HEK293 (cell line): ENCODE measurements at regions not wholly inside any gene's neighbourhood (a gene's known extent, or its start where the extent isn't known, plus 50 kb on each side); places are given as distances from the start of the nearest gene placed in this dataset.

ENCODE experiments used
- CTCF ChIA-PET: fragments of 350-600 bp; formaldehyde crosslinking; extraction: SDS; loops from one replicate; lab custom pipeline; 2021; ENCODE audit warnings: antibody characterized with exemption; lab: Yijun Ruan, JAX
- POLR2A ChIA-PET: fragments of 300-600 bp; formaldehyde crosslinking; extraction: SDS; loops from one replicate; lab custom pipeline; 2020; ENCODE audit warnings: antibody characterized with exemption, inconsistent platforms; lab: Yijun Ruan, JAX
- H3K27ac ChIP-seq: fragments of 200-500 bp; sonication (Bioruptor generic); 2 replicates; pipeline ENCODE4 v1.5.1; 2014; ENCODE audit warnings: low read depth, low read length, control low read depth, inconsistent platforms; ENCODE audit errors: extremely low read depth
- H3K36me3 ChIP-seq, 2 experiments: fragments of 200-500 bp in 1 of 2; sonication (Bioruptor generic) in 1 of 2; 1 replicate in 1 of 2; 2 replicates in 1 of 2; pipeline ENCODE4 v1.5.1; 2014 to 2017; ENCODE audit warnings: inconsistent platforms in 2 of 2, low read length in 2 of 2; ENCODE audit not compliant: control insufficient read depth in 2 of 2, insufficient read depth in 1 of 2
- H3K4me1 ChIP-seq: fragments of 200-500 bp; sonication (Bioruptor generic); 2 replicates; pipeline ENCODE4 v1.5.1; 2014; ENCODE audit warnings: mild to moderate bottlenecking, low read length, inconsistent platforms; ENCODE audit not compliant: control insufficient read depth, insufficient read depth
- H3K4me3 ChIP-seq: 2 replicates; pipeline ENCODE4 v1.5.1; 2011; ENCODE audit warnings: low read depth, mild to moderate bottlenecking, control low read depth, low read length, moderate library complexity
- H3K9me3 ChIP-seq: fragments of 200-500 bp; sonication (Bioruptor generic); 2 replicates; pipeline ENCODE4 v1.5.1; 2014; ENCODE audit warnings: low read depth, low read length, inconsistent platforms; ENCODE audit not compliant: control insufficient read depth, insufficient read depth
- AEBP2 ChIP-seq: fragments of 450-650 bp; formaldehyde crosslinking; IDR thresholded peaks from 2 replicates; pipeline ENCODE4 v1.5.1; 2016; ENCODE audit warnings: missing biosample characterization, missing genetic modification characterization, borderline replicate concordance
- GLIS2 ChIP-seq: fragments of 450-650 bp; formaldehyde crosslinking; IDR thresholded peaks from 2 replicates; pipeline ENCODE4 v1.5.1; 2016; ENCODE audit warnings: missing biosample characterization, missing genetic modification characterization
- KLF10 ChIP-seq: fragments of 450-650 bp; IDR thresholded peaks from 2 replicates; pipeline ENCODE4 v1.5.1; 2018; ENCODE audit warnings: missing biosample characterization, mild to moderate bottlenecking, missing genetic modification characterization
- KLF17 ChIP-seq: fragments of 450-650 bp; formaldehyde crosslinking; IDR thresholded peaks from 2 replicates; pipeline ENCODE4 v1.5.1; 2016; ENCODE audit warnings: missing biosample characterization, missing genetic modification characterization
- PRDM6 ChIP-seq: fragments of 450-650 bp; formaldehyde crosslinking; IDR thresholded peaks from 2 replicates; pipeline ENCODE4 v1.5.1; 2017; ENCODE audit warnings: missing biosample characterization, missing genetic modification characterization
- SCRT1 ChIP-seq: fragments of 450-650 bp; formaldehyde crosslinking; IDR thresholded peaks from 2 replicates; pipeline ENCODE4 v1.5.1; 2016; ENCODE audit warnings: missing biosample characterization, missing genetic modification characterization, borderline replicate concordance
- SP3 ChIP-seq: fragments of 450-650 bp; formaldehyde crosslinking; IDR thresholded peaks from 2 replicates; pipeline ENCODE4 v1.5.1; 2016; ENCODE audit warnings: missing biosample characterization, missing genetic modification characterization
- SP7 ChIP-seq: fragments of 450-650 bp; formaldehyde crosslinking; IDR thresholded peaks from 2 replicates; pipeline ENCODE4 v1.5.1; 2016; ENCODE audit warnings: missing biosample characterization, missing genetic modification characterization
- ZBTB11 ChIP-seq: fragments of 450-650 bp; formaldehyde crosslinking; conservative IDR thresholded peaks from 2 replicates; pipeline ENCODE4 v1.5.1; 2016; ENCODE audit warnings: low read depth, missing biosample characterization, missing genetic modification characterization
- ZBTB26 ChIP-seq: fragments of 450-650 bp; formaldehyde crosslinking; optimal IDR thresholded peaks from 2 replicates; pipeline ENCODE3; 2016; ENCODE audit warnings: missing biosample characterization, mild to moderate bottlenecking, missing genetic modification characterization
- ZEB2 ChIP-seq: fragments of 450-650 bp; formaldehyde crosslinking; IDR thresholded peaks from 2 replicates; pipeline ENCODE4 v1.5.1; 2016; ENCODE audit warnings: missing biosample characterization, missing genetic modification characterization
- ZNF324 ChIP-seq: fragments of 450-650 bp; formaldehyde crosslinking; IDR thresholded peaks from 2 replicates; pipeline ENCODE4 v1.5.1; 2016; ENCODE audit warnings: missing biosample characterization, missing genetic modification characterization
- ZNF335 ChIP-seq: fragments of 450-650 bp; formaldehyde crosslinking; conservative IDR thresholded peaks from 2 replicates; pipeline ENCODE4 v1.5.1; 2016; ENCODE audit warnings: missing biosample characterization, missing genetic modification characterization
- ZNF398 ChIP-seq: fragments of 450-650 bp; formaldehyde crosslinking; IDR thresholded peaks from 2 replicates; pipeline ENCODE4 v1.5.1; 2017; ENCODE audit warnings: missing biosample characterization, missing genetic modification characterization
- ZNF423 ChIP-seq: fragments of 450-650 bp; formaldehyde crosslinking; IDR thresholded peaks from 2 replicates; pipeline ENCODE4 v1.5.1; 2016; ENCODE audit warnings: missing biosample characterization, missing genetic modification characterization
- ZNF48 ChIP-seq: fragments of 450-650 bp; formaldehyde crosslinking; IDR thresholded peaks from 2 replicates; pipeline ENCODE4 v1.5.1; 2016; ENCODE audit warnings: missing biosample characterization, missing genetic modification characterization
- ZNF558 ChIP-seq: fragments of 450-650 bp; formaldehyde crosslinking; IDR thresholded peaks from 2 replicates; pipeline ENCODE4 v1.5.1; 2016; ENCODE audit warnings: missing biosample characterization, missing genetic modification characterization
- ZNF623 ChIP-seq: fragments of 450-650 bp; formaldehyde crosslinking; IDR thresholded peaks from 2 replicates; pipeline ENCODE4 v1.5.1; 2016; ENCODE audit warnings: missing biosample characterization, missing genetic modification characterization
- ZNF76 ChIP-seq: fragments of 450-650 bp; formaldehyde crosslinking; IDR thresholded peaks from 2 replicates; pipeline ENCODE4; 2016; ENCODE audit warnings: low read depth, missing biosample characterization, missing genetic modification characterization, borderline replicate concordance
- ZNF791 ChIP-seq: fragments of 450-650 bp; formaldehyde crosslinking; IDR thresholded peaks from 2 replicates; pipeline ENCODE4 v1.5.1; 2016; ENCODE audit warnings: missing biosample characterization, missing genetic modification characterization

- TF ChIP-seq AEBP2: no peak
- TF ChIP-seq ZNF335 (tag by site-specific recombination): no peak; the same call in 1 of the 2 replicates
- peak; percentile 30; the same call in 1 of the 2 replicates for TF ChIP-seq ZNF423
Observed at GRCh38 chr16:85461022-85461813, 151.9 kb upstream of the GSE1 start (continued).

- CTCF ChIA-PET: interaction anchor here (0.6 to 3.0 kb wide), 9 partner anchors 10 to 165 kb away, joined by 3 to 11 read pairs (median 5); no protein-coding TSS in a partner anchor
- Histone ChIP-seq H3K9me3 (no peaks in the 10 kb centered on the region), H3K36me3 (no peaks in the 10 kb centered on the region), H3K4me1 (peaks cover 11% of the 10 kb centered on the region), H3K4me3 (peak overlapping the region; percentile 7; the same call in 1 of the 2 replicates), H3K27ac (peak overlapping the region; percentile 61)
- POLR2A ChIA-PET: interaction anchor here (0.6 to 2.6 kb wide), 5 partner anchors 10 to 151 kb away, joined by 4 to 8 read pairs (median 6); partner anchors contain the start of gene GSE1
- TF ChIP-seq ZBTB11 (tag by site-specific recombination): no peak
- TF ChIP-seq ZNF398: peak; percentile 73
- TF ChIP-seq KLF17 (tag by site-specific recombination): peak; percentile 90
- TF ChIP-seq PRDM6 (tag by site-specific recombination): no peak
- peak; percentile 50; the same call in 1 of the 2 replicates for TF ChIP-seq ZNF423
- peak; percentile 28 for TF ChIP-seq ZBTB26 (tag by site-specific recombination)
- peak; percentile 70 for TF ChIP-seq SP7 (tag by site-specific recombination)
- 0 out of 2 replicates have a peak, but pooled peaks have one; percentile 13 for TF ChIP-seq ZEB2 (tag by site-specific recombination)
- no peak for TF ChIP-seq ZNF48
- no peak for TF ChIP-seq ZNF76 (tag by site-specific recombination)
- no peak for TF ChIP-seq ZNF623
- TF ChIP-seq SCRT1: no peak
- TF ChIP-seq ZNF558: no peak
- peak; percentile 79 for TF ChIP-seq GLIS2
- TF ChIP-seq SP3 (tag by site-specific recombination): peak; percentile 29; the same call in 1 of the 2 replicates
- TF ChIP-seq ZNF324 (tag by site-specific recombination): no peak
- no peak for TF ChIP-seq ZNF791 (tag by site-specific recombination)
- TF ChIP-seq KLF10: no peak
Observed at GRCh38 chr16:85461814-85462713, 151.1 kb upstream of the GSE1 start.
